Mammary epithelial cell (primary cell): ENCODE measurements at regions not wholly inside any gene's neighbourhood (a gene's known extent, or its start where the extent isn't known, plus 50 kb on each side); places are given as distances from the start of the nearest gene placed in this dataset.

Source experiments
- CTCF ChIP-seq, 2 donors: IDR thresholded peaks in 1 of 2; conservative IDR thresholded peaks in 1 of 2; 2 replicates each; pipeline ENCODE4 v1.5.1; 2011 to 2012; ENCODE audit warnings: inconsistent platforms in 2 of 2, low read length in 2 of 2, mild to moderate bottlenecking in 2 of 2, control low read depth in 1 of 2, low read depth in 1 of 2; ENCODE audit not compliant: insufficient read depth in 1 of 2; ENCODE audit errors: extremely low read depth in 1 of 2
- EZH2 ChIP-seq: IDR thresholded peaks from 2 replicates; pipeline ENCODE4 v1.6.1; 2012; ENCODE audit warnings: low read length, inconsistent platforms, borderline replicate concordance

DNA sequence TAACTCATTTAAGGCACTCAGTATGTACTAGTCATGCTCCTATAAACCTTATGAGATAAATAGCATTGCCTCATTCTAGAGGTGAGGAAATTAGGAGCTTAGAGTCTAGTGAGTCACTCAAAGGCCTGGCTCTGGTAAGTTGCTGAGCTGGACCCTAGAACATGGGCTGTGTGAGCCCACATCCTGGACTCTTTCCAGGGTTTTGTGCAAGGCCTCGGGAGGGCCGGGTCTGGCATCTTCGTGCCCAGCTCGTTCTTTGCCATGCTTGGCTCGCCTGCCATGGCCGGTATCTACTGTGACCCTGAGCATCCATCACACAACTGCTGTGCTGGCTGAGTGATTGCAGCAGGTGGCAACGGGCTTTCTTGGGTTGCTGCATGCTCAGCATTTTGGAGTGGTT, 168.0 kb downstream of the LPIN1 start:
- TF ChIP-seq CTCF (conservative IDR thresholded peaks at IDR 0.05 in 1 of 2, IDR thresholded peaks at IDR 0.05 in 1 of 2; ENCODE audit: extremely low read depth in 1 of 2, insufficient read depth in 1 of 2, low read depth in 1 of 2, low read length in 2 of 2) (no peak), EZH2 (no peak)
